Activated naive CD4-positive, alpha-beta T cell treated with Interleukin-2 at 50 U/mL for 16 hours (primary cell): ENCODE measurements at regions not wholly inside any gene's neighbourhood (a gene's known extent, or its start where the extent isn't known, plus 50 kb on each side); places are given as distances from the start of the nearest gene placed in this dataset.
A peak's percentile ranks its signal among the peaks of the same experiment; 100 is the strongest.
"Not testable (repeated sequence)": the region's sequence is repeated elsewhere in the genome, so short reads cannot be mapped to it uniquely, and the experiment has no call there.

Experiments used
- DNase-seq: peaks from one replicate; pipeline ENCODE4 v3.0.0-alpha.2; 2020

DNA sequence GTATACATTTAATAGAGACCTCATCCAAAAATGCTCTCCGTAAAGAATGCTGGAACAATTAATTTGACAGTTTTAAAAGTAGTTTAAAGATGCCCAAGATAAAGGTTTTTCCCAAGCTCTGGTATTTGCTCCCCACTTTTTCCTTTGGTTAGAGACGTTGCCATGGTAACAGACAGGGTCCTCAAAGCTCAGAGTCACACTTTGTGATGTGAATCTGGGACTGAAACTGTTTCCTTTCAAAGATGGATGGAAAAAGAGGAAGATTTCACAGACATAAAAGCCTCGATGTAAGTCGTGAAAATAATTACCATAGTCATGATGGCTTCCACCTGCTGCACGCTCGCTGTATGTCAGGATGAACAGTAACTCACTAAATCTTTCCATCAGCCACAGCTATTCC is 229.5 kb downstream of the MSX2 start:
- no peak for DNase-seq

DNA sequence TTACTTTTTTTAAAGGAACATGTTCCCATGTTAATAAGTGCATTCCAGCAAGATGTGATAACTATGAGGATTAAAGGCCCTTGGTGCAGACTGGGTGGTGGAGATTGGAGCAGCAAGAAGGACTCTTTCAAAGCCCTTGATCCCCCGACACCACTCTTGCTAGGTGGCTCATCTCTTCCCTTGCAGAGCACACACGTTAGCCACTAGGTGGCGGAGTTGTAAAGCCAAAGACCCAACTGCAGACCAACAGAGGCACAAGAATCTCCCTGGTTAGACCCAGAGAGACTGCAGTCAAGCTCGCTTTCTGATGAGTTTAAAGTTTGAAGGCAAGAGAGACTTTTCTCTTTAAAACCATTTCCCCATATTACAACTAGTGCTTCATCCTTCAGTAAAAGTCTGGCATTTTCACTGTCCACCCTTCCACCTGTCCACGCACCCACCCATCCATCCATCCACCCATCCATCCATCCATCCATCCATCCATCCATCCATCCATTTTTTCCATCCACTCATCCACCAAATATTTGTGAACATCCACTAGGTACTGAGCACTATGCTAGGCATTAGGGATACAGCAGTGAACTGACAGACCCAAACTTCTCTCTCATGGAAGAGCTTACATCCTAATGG is 226.9 kb downstream of the MSX2 start:
- DNase-seq = peak; percentile 45

DNA sequence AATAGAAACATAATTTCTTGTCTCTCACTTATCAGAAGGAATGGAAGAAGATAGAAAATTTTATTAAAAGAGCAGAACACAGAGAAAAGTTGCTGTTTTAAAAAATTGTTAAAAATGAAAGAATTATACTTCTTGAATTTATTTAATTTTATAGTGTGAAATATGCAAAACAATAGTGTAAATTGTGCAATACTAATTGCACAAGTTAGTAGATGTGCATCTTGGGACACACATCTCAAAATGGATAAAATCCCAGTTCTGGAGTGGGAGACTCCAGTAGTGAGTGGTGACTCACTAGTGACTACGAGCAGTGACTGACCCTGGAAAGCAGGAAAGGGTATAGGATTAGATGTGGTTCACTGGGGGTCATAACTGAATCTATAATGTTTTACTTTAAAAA is 223.2 kb downstream of the MSX2 start:
- no peak for DNase-seq

DNA sequence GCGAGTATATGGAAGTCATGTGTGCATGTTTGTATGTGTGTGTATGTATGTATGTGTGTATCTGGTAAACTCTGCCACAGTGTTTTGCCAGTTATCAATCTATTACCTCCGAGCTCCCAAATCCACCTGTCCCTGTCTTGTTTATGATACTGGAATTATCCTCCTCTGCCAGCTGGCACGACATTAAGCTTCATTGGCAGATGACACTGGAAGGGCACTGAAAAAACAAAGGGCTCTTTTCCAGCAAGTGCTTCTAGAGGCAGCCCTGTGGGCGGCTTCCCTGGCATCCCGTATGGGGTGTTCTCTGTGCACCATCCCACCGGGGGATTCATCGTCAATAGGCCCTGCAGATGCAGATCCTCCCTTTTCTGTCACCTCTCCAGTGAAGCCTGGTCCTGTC is 221.5 kb downstream of the MSX2 start:
- DNase-seq = no peak

DNA sequence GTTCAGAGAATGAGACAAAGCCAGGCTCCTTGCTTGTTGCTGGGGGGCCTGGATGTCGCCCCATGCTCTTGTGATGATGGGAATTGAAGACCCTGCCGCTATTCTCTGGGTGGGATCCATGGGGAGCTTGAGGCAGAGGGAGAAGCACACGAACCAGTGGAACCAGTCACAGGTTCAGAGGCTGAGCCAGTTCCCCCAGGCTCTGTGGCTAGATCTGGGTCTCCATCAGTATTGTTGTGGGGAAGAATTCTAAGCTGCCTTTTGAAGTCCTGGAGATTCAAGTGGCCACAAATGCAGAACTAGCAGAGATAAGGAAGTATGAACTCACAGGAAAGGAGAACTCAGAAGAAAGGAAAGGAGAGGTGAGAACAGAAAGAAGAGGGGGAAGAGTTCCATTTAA is 219.4 kb downstream of the MSX2 start:
- no peak for DNase-seq

DNA sequence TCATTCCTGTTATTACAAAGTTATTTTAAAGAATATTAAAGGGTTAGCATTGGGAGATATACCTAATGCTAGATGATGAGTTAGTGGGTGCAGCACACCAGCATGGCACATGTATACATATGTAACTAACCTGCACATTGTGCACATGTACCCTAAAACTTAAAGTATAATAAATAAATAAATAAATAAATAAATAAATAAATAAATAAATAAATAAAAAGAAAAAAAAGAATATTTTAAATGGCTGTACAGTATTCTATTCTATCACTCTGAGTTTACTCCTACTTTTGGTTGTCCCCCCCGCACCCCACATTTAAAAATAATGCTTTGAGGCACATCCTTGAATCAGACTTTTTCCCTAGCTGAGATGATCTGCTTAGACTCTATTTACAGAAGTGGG is 218.6 kb downstream of the MSX2 start:
- not testable (repeated sequence) for DNase-seq

DNA sequence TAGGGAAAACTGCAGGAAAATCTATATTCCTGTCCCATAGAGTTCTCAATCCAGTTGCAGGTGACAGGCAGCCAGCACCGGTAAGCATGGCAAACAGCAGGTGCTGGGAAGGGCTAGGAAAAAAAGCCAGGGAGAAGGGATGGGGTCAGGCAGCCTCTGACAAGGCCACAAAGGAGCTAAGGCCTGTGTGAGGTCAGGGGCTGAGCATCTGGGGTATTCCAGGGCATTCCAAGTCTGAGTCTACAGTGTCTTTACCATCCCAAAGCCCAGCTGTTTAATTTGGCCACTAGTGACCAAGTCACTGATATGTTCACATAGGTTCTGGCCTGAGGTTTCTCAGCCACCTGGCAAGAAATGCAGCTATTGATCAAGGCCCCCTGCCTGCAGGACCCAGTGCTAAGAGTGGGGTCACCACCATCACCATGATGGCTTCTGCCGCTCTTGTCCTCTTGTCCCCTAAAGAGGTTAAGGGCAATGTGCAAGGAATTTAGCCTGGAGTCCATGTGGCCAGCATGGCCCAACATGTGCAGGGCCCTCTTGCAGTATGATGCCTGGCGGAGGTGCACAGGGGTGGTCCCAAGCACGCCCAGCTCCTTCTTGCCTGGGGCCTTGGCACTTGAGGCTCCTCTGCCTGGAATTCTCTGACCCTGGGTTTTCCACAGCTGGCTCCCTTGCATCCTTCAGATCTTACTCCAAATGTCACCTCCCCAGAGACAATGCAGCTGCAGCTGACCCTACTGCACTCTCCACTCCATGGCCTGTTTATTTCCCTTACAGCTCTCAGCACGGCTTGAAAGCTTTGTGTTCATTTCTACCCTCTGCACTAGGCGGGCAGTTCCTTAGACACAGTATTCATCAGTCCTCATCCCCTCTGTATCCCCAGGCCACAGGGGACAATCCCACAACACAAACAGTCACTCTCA is 213.1 kb downstream of the MSX2 start:
- no peak for DNase-seq

DNA sequence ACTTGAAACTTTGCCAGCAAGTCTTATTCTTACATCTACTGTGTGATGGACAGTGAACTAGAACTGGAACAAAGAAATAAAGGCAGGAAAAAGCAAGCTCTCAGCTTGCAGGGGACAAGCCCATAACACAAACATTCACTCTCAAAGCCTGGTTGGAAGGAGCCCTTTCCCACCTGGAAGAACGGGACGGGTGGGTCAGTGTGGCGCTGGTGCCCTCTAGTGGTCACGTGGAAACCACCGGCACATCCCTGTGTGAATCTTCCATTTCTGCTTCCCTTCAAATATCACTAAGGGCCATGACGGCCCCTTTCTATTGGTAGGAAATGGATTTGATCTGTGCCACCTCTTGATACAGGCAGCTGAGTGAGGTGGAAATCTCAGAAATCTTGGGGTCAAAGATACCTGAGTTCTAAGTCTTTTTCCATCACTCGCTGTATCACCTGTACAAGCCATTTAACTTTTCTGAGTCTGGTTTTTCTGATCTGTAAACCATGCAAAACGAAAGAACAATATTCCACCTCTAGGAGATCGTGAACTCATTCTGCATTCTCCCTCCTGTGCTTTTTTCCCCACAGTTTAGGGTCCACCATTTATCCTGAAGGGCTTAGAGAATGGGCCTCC is 211.6 kb downstream of the MSX2 start:
- DNase-seq = peak; percentile 40

DNA sequence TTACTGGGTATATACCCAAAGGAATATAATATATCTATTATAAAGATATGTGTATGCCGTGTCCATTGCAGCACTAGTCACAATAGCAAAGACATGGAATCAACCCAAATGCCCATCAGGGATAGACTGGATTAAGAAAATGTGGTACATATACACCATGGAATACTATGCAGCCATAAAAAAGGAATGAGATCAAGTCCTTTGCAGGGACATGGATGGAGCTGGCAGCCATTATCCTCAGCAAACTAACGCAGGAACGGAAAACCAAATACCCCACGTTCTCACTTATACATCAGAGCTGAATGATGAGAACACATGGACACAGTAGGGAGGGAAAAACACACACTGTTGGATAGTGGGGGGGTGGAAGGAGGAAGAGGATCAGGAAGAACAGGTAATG is 206.7 kb downstream of the MSX2 start:
- not testable (repeated sequence) for DNase-seq

DNA sequence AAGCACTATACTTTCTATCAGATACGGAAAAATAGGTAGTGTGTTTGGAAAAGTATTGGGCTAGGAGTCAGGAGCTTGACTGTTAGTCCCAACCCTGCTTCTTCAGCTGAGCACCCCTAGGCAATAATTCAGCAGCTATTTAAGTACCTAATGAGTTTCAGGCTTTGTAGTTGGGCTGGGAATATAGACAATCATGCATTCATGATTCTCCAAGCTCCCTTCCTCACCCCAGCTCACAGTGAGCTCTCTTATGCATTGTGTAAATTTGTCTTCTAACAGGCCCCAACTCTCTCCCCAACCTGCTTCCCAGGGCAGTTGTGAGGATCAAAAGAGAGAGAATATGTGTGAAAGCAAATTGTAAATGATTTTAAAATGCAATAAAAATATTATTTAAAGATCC is 201.2 kb downstream of the MSX2 start:
- no peak for DNase-seq

DNA sequence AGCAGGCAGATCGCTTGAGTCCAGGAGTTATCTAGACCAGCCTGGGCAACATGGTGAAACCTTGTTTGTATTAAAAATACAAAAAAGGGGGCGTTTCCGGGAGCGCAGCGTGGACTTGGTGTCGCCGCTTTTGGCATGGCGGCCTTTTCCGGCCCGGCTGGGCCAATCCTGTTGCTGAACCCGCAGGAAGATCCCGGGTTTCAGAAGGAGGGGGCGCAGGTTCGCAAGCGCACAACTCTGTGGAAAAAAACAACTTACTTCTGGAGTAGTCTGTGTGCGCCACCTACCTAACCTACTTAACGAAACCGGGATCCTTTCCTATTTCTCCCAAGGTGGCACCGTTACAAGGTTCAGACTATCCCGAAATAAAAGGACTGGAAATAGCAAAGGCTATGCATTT is 198.6 kb downstream of the MSX2 start:
- DNase-seq = no peak

DNA sequence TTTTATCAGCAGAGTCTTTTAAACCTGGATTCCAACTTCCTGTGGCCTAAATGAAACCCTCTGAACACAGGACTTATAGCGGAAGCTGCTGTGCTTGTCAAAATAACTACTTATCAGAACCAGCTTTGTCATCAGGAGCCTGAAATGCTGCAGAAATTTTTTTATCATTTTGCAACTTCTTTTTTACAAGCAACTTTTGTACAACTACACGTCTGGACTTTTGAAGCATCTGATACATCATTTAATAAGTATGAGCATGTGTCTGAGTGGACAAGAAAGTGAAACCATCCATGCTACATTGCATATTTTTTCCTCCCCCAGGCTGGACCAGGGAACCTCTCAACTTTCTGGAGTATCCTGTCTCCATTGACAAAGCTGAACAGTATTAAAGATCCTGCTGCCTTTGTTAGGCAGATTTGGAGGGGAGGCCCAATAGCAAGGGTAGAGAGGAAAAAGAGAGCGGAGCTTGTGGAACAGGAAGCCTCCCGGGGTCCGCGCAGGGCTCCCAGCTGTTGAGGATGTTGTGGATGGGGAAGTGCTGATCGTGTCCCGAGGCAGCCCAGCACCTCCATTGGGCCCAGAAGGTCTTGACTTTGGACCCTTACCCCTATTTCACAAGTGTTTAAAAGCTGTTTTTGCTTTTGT is 196.6 kb downstream of the MSX2 start:
- DNase-seq = no peak

DNA sequence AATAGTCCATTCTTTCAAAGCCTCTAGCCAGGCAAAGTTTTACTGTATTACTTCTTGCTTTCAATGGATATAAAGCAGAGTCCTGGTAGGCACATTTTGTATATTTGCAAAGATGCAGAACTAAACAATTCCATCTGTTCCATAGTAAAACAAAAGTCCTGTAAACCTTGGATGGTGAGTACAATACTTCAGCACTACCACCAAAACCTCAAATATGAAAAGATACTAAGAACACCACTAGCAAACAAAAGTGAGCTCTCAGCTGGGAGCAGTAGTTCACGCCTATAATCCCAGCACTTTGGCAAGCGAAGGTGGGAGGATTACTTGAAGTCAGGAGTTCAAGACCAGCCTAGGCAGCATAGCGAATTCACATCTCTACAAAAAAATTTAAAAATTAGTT is 195.0 kb downstream of the MSX2 start:
- no peak for DNase-seq

DNA sequence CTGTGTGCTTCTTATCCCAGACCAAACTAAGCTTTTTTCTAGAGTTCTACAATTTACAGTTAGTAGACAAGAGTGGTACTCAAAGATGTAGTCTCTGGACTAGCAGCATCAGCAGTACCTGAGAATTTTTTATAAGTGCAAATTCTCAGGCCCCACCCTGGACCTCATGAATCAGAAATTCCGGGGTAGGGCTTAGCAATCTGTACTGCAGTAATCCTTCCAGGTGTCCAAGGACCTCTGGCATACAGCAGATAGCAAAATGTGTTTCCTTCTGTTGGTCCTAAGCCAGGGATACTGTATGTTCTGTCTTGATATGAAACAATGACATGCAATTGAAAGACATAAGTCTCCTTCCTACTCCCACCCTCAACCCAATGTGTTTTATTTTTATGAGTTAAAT is 194.3 kb downstream of the MSX2 start:
- no peak for DNase-seq

DNA sequence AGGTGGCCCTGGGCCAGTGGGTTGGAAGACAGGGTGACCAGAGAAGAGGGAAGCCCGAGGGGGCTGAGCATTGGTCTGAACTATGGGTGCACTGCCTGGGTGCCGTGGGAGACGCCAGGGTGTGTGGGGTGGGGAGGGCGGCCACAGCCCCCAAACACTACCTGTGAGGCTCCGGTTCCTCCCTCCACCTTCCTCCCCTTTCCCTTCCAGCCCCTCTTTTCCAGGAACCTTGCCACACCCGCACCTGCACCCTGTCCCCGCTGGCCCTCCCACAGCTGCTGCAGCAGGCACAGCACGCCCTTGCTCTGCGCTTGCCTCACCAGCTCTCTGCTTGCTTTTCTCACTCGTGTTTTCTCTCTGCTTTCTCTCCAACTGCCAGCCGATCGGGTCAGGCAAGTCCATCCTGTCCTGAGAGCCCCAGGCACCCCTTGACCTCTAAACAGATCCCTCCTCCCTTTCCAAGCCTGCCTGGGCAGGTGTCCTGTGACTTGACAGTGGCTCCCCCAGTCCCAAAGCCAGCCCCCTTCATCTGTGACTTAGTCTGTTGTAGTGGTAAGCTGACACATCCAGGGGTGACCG is 193.7 kb downstream of the MSX2 start:
- DNase-seq = no peak

DNA sequence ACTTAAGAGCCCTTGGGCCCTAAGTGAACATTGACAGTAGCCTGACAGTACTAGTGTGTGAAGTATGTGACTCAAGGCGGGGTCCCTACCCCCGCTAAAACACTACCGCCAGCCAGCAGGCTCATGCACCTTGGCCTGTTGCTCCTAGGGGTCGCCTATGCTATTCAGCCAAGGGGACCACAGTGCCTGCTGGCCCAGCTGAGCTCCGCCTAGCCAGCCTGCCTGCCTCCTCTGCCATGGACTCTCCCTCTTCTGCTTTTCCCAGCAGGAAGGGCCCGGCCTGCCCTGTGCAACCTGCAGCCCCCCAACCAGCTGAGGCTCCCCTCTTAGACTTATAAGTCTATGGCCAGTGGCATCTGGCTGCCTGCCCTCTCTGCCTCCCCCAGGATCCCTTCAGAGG is 193.1 kb downstream of the MSX2 start:
- DNase-seq = not testable (repeated sequence)

DNA sequence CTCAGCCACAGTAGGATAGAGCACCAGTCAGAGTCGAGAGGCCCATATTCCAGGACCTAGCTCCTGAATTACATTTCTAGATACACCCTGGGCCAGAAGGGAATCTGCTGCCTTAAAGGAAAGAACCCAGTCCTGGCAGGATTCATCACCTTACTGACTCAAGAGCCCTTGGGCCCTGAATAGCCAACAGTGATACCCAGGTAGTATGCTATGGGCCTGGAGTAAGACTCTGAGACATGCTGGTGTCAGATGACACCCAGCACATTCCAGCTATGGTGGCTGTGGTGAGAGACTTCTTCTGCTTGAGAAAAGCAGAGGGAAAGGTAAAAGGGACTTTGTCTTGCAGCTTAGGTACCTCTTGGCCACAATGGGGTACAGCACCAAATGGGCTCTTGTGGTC is 192.5 kb downstream of the MSX2 start:
- DNase-seq = not testable (repeated sequence)

DNA sequence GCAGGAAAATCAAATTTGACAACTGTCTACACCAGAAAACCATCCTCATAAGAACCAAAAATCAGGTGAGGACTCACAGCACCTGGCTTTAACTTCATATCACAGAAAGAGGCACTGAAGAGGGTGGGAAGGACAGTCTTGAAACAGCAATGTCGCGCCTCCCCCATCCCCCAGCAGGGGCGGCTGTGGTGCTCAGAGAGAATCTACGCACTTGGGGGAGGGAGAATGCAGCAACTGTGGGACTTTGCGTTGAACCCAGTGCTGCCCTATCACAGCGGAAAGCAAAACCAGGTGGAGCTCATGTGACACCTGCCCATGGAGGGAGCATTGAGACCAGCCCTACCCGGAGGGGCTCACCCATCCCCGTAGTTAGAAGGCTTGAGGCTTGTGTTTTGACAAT is 191.8 kb downstream of the MSX2 start:
- no peak for DNase-seq

DNA sequence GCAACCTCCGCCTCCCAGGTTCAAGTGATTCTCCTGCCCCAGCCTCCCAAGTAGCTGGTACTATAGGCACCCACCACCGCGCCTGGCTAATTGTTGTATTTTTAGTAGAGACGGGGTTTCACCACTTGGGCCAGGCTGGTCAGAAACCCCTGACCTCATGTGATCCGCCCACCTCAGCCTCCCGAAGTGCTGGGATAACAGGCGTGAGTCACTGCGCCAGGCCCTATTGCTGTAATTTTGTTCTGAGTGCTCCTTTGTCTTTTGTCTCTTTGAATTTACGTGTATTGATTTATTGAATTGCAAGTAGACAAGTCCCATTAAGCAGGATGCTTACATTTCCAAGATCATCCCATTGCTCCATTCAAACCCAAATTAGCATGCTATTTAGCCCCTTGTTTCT is 186.7 kb downstream of the MSX2 start:
- DNase-seq = no peak

DNA sequence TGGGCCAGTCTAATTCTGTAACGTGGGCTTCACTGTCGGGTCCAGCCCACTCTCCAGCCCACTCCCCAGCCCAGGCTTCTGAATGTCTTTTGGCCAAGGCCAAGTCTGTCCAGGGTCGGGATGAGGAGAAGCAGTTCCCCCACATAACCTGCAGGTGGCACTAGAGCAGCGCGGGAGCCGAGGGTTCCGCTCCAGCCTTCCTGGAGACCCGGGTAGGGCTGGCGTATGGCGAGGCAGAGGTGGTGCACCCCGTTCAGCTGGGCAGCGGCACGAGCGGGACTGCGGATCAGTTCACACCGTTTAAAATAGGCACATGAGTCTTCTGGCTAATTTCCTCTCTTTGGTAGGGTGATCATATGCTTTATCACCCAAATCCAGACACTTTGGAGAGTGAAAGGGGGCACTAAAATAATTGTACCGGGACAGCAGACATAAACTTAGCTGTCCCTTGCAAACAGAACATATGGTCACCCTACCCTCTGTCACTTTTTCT is 185.9 kb downstream of the MSX2 start:
- DNase-seq = peak; percentile 55

DNA sequence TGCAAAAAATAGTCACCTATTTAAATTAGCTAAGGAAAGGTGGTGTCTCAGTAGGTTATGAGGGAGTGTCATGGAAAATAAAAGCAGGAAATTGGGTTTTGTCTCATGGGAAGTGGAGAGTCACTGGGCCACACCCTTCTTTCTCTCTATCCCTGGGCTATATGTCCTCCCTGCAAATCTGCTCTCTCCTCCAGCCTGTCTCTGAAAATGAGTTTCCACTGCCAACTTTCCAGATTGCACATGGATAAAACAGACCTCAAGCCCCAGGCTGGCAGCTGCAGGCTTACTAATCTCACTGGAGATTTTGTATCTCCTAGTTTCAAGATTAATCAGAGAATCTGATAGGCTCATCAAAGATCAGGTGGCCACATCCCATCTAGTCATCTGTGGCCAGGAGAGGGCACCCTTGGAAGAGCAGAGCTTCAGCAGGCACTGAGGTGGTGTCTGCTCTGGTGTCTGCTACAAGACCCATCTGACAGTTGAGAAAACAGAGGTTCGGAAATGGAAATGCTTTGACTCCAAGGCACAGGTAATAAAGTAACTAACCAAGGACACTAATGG is 178.9 kb downstream of the MSX2 start:
- DNase-seq = no peak

DNA sequence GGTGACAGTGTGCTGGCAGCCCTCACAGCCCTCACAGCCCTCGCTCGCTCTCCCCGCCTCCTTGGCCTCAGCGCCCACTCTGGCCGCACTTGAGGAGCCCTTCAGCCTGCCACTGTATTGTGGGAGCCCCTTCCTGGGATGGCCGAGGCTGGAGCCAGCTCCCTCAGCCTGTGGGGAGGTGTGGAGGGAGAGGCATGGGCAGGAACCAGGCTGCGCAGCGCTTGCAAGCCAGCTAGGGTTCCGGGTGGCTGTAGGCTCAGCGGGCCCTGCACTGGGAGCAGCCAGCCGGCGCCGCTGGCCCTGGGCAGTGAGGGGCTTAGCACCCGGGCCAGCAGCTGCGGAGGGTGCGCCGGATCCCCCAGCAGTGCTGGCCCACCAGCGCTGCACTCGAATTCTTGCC is 177.0 kb downstream of the MSX2 start:
- DNase-seq = no peak
